ENCODE measurements at regions not wholly inside any gene's neighbourhood (a gene's known extent, or its start where the extent isn't known, plus 50 kb on each side); places are given as distances from the start of the nearest gene placed in this dataset.

DNA sequence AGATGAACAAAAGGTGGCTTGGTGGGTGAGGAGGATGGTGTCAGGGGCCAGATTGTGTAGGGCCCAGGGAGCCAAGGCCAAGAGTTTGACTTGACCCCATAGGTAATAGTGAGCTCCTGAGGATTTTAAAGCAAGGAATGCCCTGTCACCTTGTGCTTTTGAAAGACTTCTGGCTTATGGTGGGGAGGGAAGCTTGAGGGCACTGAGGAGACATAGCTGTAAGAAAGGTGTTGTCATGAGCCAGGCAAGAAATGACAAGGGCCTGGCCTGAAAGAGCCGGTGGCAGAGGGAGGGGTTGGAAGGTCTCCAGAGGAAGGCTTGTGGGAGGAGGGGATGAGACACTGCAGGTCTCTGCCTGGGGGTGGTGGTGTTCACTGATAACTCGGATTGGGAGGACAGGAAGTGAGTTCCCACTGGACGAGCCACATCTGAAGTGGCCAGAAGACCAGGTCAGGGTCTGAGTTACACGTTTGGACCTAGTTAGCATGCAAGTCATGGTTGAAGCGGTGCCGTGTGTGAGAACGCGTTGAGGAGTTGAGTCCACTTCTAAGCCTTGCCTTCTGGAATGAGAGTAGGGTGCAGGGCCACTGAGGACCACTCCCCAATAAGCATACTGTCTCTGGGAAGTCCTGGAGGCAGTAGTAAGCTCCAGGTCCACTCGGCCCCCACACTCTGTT lies 64.3 kb downstream of the TET3 start:
- Mint-ChIP-seq H3K27me3 (no peaks in the 10 kb centered on the region), H3K4me3 (no peak overlapping the region), H3K27ac (peak overlapping the region in 2 of 6 donors; percentile 21 to 88), H3K9me3 (no peaks in the 10 kb centered on the region), H3K36me3 (peaks cover 11 to 28% of the 10 kb centered on the region in 2 donors), H3K4me1 (peaks cover 32 to 54% (median 36%) of the 10 kb centered on the region in 3 donors)
- DNase-seq (no peak), ATAC-seq (ENCODE audit: low read depth in 2 of 2) (no peak)

DNA sequence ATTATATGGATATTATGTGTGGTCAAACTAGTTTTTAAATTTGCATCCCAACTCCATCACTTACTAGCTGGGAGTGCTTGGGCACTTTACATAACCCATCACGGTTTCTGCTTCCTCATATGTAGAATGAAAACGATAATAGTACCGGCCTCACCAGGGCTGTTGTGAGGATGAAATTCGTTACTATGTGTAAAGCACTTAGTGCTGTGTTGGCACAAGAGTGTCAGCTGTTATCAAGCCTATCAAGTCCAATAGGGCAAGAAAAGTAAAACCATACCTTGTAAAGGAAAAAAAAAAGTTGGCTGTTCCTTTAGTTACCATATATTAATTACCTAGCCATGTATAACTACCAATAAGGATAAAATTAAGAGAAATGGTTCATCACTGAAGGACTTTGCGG lies 65.4 kb downstream of the TET3 start:
- Mint-ChIP-seq H3K4me3 (no peak overlapping the region), H3K36me3 (peaks cover 13 to 28% of the 10 kb centered on the region in 2 donors), H3K27ac (peak overlapping the region in 1 of 6 donors; percentile 74), H3K27me3 (no peaks in the 10 kb centered on the region), H3K9me3 (no peaks in the 10 kb centered on the region), H3K4me1 (peaks cover 39 to 62% (median 40%) of the 10 kb centered on the region in 3 donors)
- ATAC-seq (ENCODE audit: low read depth in 2 of 2) (no peak), DNase-seq (no peak)

DNA sequence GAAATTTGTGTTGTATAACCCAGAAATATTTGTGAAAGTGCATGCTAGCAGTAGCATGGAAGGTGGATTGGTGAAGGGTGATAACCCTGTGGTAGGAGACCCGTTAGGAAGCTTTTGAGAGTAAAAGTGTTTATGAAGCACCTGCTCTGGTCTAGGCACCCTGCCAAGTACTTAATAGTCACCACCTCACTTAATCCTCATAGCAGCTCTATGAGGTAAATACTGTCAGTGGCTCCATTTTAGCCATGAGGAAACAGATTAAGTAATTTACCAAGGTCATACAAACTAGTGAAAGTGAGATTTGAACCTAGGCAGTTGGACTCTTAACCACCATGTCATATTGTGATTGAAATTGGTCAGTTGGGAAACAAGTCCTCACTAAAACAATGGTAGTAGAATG lies 66.8 kb downstream of the TET3 start:
- Mint-ChIP-seq H3K4me1 (peaks cover 33 to 52% (median 35%) of the 10 kb centered on the region in 3 donors), H3K27ac (peak overlapping the region in 1 of 6 donors; percentile 31), H3K27me3 (no peaks in the 10 kb centered on the region), H3K9me3 (no peaks in the 10 kb centered on the region), H3K36me3 (peaks cover 13 to 28% of the 10 kb centered on the region in 2 donors), H3K4me3 (no peak overlapping the region)
- DNase-seq (no peak), ATAC-seq (ENCODE audit: low read depth in 2 of 2) (no peak)

DNA sequence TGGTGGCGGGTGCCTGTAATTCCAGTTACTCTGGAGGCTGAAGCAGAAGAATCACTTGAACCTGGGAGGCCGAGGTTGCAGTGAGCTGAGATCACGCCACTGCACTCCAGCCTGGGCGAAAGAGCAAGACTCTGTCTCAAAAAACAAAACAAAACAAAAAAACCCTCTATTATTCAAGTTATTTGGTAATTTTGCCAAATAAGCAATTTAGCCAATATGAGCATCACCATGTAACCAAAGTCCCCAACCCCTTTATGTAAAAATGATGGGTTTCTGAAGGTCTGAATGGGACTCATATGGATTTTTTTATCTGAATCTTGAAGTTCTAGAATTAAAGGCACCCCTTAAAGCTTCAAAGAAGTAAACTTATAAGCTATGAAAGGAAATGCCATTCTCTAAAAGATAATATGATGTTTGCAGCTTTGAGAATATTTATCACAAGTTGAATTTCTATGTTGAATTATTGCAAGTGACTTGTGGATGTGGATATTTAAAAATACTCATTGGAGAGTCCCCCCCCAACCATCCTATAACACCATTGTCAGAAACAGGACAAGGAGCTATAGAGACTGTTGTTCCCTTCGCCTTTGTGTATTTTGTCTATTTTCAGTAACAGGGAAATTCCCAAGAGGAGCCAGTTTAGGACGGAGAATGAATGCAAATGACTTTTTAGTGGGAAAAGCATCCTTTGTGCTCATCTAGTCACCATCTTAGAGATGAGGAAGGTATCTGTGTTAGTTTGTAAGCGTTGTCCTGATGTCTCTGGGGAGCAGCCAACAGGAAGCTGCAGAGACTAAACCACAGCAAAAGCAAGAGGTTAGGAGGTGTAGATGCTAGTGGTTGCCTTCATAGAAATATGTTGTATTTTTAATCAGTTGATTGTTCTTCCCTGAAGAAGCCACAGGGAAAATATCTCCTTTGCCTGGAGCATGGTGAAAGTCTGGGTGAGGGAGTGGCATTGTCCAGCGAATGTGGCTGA lies 68.3 kb downstream of the TET3 start:
- ATAC-seq (ENCODE audit: low read depth in 2 of 2) (peak; percentile 91 to 96), DNase-seq (no peak)
- Mint-ChIP-seq H3K36me3 (peaks cover 13 to 16% of the 10 kb centered on the region in 2 donors), H3K27me3 (no peaks in the 10 kb centered on the region), H3K4me3 (peak overlapping the region in 5 of 8 donors; percentile 1 to 42 (median 6)), H3K27ac (peak overlapping the region in 3 of 6 donors; percentile 7 to 41 (median 16)), H3K4me1 (peaks cover 33 to 39% (median 34%) of the 10 kb centered on the region in 3 donors), H3K9me3 (no peaks in the 10 kb centered on the region)

DNA sequence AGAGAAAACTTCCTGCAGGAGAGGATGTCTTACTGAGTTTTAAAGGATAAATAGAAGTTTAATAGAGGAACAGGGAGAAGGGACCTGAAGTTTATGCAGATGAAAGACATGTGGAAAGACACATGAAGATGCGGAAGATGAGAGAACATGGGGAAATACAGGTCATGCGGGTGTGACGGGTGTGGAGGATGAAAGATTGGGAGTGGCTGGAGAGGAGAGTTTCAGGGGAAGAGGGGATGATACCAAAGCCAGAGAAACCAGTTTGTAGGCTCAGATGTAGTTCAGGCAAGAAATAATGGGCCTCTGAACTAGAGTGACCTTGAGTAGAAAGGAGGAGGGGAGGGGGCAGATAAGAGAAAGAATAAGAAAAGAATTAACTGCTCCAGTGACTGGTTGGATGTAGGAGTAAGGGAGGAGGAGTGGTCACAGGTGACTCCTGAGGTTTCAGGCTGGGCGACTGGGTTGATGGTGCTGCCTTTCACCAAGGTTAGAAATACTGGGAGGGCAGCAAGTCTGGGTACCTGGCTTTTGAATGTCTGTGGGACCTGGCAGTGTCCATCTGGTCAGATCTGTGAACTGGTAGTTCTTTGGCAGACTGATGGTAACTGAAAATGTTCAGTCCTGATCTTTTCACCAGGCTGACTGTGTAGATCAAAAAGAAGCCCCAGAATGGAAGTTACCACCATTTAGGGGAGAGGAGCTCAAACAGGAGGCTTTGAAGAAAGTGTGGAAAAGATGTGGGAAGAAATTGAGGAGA lies 69.4 kb downstream of the TET3 start:
- Mint-ChIP-seq H3K27me3 (no peaks in the 10 kb centered on the region), H3K4me3 (peak overlapping the region in 1 of 8 donors; percentile 65), H3K9me3 (no peaks in the 10 kb centered on the region), H3K27ac (peak overlapping the region in 5 of 6 donors; percentile 9 to 87 (median 44)), H3K4me1 (peaks cover 27 to 28% (median 27%) of the 10 kb centered on the region in 3 donors), H3K36me3 (peaks cover 2 to 9% of the 10 kb centered on the region in 2 donors)
- no peak for DNase-seq
- ATAC-seq (ENCODE audit: low read depth in 2 of 2), result no peak

DNA sequence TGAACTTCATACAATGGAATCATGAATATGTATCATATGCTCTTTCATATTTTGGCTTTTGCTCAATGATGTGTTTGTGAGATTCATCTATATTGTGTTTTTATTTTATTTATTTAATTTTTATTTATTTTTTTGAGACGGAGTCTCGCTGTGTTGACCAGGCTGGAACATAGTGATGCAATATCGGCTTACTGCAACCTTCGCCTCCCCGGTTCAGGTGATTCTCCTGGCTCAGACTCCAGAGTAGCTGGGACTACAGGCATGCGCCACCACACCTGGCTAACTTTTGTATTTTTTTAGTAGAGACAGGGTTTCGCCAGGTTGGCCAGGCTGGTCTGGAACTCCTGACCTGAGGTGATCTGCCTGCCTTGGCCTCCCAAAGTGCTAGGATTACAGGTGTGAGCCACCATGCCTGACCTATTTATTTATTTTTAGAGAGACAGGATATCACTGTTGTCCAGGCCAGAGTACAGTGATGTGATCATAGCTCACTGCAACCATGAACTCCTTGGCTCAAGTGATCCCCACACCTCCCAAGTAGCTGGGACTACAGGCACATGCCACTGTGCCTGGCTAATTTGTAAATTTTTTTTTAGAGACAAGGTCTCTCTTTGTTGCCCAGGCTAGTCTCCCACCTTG lies 74.5 kb downstream of the TET3 start:
- no peak overlapping the region for H3K4me3 Mint-ChIP-seq
- H3K27ac Mint-ChIP-seq, result no peak overlapping the region
- no peaks in the 10 kb centered on the region for H3K27me3 Mint-ChIP-seq
- peaks cover 5 to 25% (median 13%) of the 10 kb centered on the region in 3 donors for H3K4me1 Mint-ChIP-seq
- H3K9me3 Mint-ChIP-seq, result no peaks in the 10 kb centered on the region
- DNase-seq, result no peak
- H3K36me3 Mint-ChIP-seq, result peaks cover 4 to 7% of the 10 kb centered on the region in 2 donors
- ATAC-seq (ENCODE audit: low read depth in 2 of 2), result no peak

DNA sequence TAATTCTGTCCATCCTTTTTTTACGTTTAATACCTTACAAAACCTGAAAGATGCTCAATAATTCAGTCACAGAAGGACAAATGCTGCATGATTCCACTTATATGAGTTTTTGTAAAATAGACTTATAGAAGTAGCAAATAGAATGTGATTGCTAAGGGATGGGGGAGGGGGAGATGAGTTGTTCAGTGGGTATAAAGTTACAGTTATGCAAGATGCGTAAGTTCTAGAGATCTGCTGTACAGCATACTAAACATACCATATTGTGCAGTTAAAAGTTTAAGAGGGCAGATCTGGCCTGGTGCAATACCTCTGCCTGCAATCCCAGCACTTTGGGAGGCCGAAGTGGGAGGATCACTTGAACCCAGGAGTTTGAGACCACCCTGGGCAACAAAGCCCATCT lies 78.8 kb downstream of the TET3 start:
- Mint-ChIP-seq H3K36me3 (peaks cover 0 to 7% of the 10 kb centered on the region in 2 donors), H3K4me3 (no peak overlapping the region), H3K9me3 (no peaks in the 10 kb centered on the region), H3K4me1 (peaks cover 7 to 32% (median 23%) of the 10 kb centered on the region in 3 donors), H3K27me3 (no peaks in the 10 kb centered on the region), H3K27ac (no peak overlapping the region)
- ATAC-seq (ENCODE audit: low read depth in 2 of 2), result no peak
- DNase-seq, result no peak

DNA sequence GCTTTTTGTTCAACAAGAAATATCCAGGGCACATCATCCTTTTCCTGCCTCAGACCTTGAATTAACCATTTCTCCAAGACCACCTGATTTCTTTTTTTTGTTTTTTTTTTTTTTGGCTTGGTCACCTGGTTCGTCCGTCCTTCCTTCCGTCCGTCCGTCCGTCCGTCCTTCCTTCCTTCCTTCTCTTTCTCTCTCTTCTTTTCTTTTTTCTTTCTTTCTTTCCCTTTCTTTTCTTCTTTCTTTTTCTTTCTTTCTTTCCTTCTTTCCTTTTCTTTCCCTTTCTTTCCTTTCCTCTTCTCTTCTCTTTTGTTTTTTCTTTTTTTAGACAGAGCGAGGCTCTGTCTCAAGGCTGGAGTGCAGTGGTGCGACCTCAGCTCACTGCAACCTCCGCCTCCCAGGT lies 80.7 kb downstream of the TET3 start:
- peak overlapping the region in 2 of 6 donors; percentile 58 to 76 for H3K27ac Mint-ChIP-seq
- H3K9me3 Mint-ChIP-seq, result peaks cover 0 to 6% (median 0%) of the 10 kb centered on the region in 7 donors
- peaks cover 7 to 9% of the 10 kb centered on the region in 2 donors for H3K36me3 Mint-ChIP-seq
- no peaks in the 10 kb centered on the region for H3K27me3 Mint-ChIP-seq
- H3K4me3 Mint-ChIP-seq, result no peak overlapping the region
- no peak for DNase-seq
- ATAC-seq (ENCODE audit: low read depth in 2 of 2), result no peak
- peaks cover 7 to 29% (median 23%) of the 10 kb centered on the region in 3 donors for H3K4me1 Mint-ChIP-seq

DNA sequence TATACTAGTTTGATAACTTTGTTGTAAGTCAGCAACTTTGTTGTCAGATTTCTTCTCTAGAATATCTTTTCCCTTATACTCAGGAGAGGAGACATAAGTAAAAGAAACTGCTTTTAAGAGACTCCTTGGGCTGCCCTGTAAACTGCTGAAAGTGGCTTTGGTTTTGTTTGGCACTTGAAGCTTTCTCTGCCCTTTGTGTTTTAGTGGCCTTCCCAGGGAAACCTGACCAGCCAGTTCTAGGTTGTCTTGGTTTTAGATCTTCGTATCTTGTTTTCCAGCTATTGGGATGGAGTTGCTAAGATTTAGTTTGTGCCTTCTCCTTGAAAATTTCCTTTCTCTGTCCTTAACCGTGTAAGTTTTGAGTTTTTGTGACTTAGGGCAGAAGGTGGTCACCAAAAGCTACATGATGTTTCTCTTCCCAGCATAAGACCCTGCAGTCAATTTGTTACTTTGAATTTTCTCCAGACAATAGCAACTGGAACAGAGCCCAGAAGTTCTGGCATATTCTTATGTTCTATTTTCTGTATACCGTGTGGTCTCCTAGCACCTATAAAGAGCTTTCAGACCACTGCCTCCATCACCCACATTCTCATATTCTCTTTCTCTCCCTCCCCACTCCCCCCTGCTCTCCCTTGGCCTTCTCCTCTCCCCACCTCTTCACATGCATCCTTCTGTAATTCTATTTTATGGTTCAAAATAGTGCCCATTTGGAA lies 81.1 kb downstream of the BOLA3 start:
- Mint-ChIP-seq H3K36me3 (peaks cover 7 to 9% of the 10 kb centered on the region in 2 donors), H3K9me3 (peaks cover 0 to 6% (median 0%) of the 10 kb centered on the region in 7 donors), H3K4me3 (no peak overlapping the region)

DNA sequence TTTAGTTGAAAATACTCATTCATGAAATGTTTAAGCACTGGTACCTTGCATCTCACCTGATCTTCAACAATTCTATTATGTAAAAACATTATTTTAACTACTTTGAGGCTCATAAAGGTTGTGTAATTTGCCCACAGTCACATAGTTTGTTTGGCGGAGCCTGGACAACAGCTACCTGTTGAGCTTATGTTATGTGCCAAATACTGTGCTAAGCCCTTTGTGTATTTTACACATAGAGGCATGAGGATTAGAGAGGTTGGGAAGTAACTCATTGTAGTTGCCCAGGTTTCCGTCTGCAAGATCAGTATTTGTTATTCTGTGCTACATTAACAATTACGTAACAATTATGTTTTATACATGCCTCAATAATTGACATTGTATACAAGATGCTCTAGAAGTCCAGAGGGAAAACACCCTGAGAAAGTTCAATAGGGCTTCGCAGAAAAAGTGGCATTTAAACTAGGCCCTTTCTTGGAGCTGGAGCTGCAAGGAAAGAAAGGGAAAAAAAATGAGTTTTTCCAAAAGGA lies 80.4 kb downstream of the BOLA3 start:
- Mint-ChIP-seq H3K36me3 (peaks cover 7 to 9% of the 10 kb centered on the region in 2 donors), H3K27ac (peak overlapping the region in 2 of 6 donors; percentile 36 to 39), H3K27me3 (no peaks in the 10 kb centered on the region), H3K9me3 (peaks cover 0 to 6% (median 0%) of the 10 kb centered on the region in 7 donors), H3K4me1 (peaks cover 7 to 28% (median 26%) of the 10 kb centered on the region in 3 donors), H3K4me3 (no peak overlapping the region)
- ATAC-seq (ENCODE audit: low read depth in 2 of 2), result no peak
- no peak for DNase-seq

More for the DNA sequence above, 81.1 kb downstream of the BOLA3 start:
- Mint-ChIP-seq H3K4me1 (peaks cover 7 to 29% (median 23%) of the 10 kb centered on the region in 3 donors), H3K27me3 (no peaks in the 10 kb centered on the region), H3K27ac (peak overlapping the region in 2 of 6 donors; percentile 34 to 39)
- DNase-seq (no peak), ATAC-seq (ENCODE audit: low read depth in 2 of 2) (no peak)

DNA sequence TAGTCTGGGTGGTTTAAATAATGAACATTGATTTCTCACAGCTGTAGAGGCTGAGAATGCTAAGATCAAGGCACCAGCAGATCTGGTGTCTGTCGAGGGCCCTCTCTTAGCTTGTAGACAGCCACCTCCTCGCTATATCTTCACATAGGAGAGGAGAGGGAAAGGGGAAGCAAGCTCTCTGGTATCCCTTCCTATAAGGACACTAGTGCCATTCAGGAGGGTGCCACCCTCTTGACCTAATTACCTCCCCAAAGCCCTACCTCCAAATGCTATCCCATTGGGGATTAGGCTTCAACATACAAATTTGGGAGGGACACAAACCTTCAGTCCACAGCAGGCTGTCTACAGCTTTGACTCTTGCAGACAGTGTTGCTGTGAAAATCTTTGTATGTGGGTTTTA lies 76.7 kb downstream of the BOLA3 start:
- Mint-ChIP-seq H3K27me3 (no peaks in the 10 kb centered on the region), H3K4me3 (no peak overlapping the region), H3K36me3 (peaks cover 17 to 20% of the 10 kb centered on the region in 2 donors), H3K9me3 (peaks cover 0 to 6% (median 0%) of the 10 kb centered on the region in 7 donors), H3K4me1 (peaks cover 13 to 19% (median 13%) of the 10 kb centered on the region in 3 donors), H3K27ac (no peak overlapping the region)
- DNase-seq (no peak), ATAC-seq (ENCODE audit: low read depth in 2 of 2) (no peak)

DNA sequence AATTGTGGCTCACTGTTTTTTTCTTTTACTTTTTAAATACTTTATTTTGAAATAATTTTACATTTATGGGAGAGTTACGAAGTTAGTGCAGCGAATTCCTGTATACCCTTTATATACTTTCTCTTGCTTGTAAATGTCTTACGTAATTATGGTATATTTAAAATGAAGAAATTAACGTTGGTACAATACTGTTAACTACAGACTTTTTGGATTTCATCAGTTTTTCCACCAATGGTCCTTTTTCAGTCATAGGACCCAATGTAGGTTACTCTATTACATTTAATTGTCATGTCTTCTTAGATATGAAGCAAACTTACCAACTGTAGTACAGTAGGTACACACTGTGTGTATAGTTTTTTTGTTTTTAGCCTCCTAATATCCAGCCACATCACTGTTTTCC lies 76.3 kb downstream of the BOLA3 start:
- Mint-ChIP-seq H3K9me3 (peaks cover 0 to 6% (median 0%) of the 10 kb centered on the region in 7 donors), H3K36me3 (peaks cover 17 to 24% of the 10 kb centered on the region in 2 donors), H3K27ac (no peak overlapping the region), H3K4me1 (peaks cover 13 to 19% (median 13%) of the 10 kb centered on the region in 3 donors), H3K27me3 (no peaks in the 10 kb centered on the region), H3K4me3 (no peak overlapping the region)
- DNase-seq (no peak), ATAC-seq (ENCODE audit: low read depth in 2 of 2) (no peak)
